ENCODE measurements at regions not wholly inside any gene's neighbourhood (a gene's known extent, or its start where the extent isn't known, plus 50 kb on each side); places are given as distances from the start of the nearest gene placed in this dataset.

DNA sequence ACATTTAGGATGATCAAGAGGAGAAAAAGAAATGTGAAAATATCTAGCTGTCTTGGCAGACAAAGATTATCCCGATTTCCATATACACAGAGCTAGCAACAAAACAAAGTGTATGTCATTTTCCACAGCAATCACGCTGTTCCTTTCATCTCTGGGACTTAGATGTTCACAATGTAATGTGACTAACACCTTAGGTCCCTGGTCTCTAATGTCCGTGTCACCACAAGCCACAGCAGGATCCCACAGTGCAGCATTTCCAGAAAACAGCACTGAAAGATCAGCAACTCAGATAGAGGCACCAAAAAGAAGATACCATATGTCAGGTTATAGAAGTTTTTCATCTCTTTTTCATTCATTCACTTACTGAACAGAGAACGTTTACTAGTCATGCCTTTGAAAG lies 118.0 kb upstream of the TNPO1 start (continued):
- TF ChIP-seq, protein P1, sequence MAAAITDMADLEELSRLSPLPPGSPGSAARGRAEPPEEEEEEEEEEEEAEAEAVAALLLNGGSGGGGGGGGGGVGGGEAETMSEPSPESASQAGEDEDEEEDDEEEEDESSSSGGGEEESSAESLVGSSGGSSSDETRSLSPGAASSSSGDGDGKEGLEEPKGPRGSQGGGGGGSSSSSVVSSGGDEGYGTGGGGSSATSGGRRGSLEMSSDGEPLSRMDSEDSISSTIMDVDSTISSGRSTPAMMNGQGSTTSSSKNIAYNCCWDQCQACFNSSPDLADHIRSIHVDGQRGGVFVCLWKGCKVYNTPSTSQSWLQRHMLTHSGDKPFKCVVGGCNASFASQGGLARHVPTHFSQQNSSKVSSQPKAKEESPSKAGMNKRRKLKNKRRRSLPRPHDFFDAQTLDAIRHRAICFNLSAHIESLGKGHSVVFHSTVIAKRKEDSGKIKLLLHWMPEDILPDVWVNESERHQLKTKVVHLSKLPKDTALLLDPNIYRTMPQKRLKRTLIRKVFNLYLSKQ (tag by site-specific recombination; IDR thresholded peaks at IDR 0.05; ENCODE audit: borderline replicate concordance): no peak
- TF ChIP-seq, protein P2, sequence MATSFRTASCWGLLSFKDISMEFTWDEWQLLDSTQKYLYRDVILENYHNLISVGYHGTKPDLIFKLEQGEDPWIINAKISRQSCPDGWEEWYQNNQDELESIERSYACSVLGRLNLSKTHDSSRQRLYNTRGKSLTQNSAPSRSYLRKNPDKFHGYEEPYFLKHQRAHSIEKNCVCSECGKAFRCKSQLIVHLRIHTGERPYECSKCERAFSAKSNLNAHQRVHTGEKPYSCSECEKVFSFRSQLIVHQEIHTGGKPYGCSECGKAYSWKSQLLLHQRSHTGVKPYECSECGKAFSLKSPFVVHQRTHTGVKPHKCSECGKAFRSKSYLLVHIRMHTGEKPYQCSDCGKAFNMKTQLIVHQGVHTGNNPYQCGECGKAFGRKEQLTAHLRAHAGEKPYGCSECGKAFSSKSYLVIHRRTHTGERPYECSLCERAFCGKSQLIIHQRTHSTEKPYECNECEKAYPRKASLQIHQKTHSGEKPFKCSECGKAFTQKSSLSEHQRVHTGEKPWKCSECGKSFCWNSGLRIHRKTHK (tag by site-specific recombination; IDR thresholded peaks at IDR 0.05): no peak
- no peak for TF ChIP-seq ZNF341 (tag by site-specific recombination; IDR thresholded peaks at IDR 0.05; ENCODE audit: low read depth)
- no peak for TF ChIP-seq ZNF132 (tag by site-specific recombination; IDR thresholded peaks at IDR 0.05; ENCODE audit: borderline replicate concordance)
- TF ChIP-seq ZNF426 (tag by site-specific recombination; IDR thresholded peaks at IDR 0.05): no peak
- no peak for TF ChIP-seq ZFP3 (tag by site-specific recombination; IDR thresholded peaks at IDR 0.05; ENCODE audit: low read depth)
- TF ChIP-seq, protein P3, sequence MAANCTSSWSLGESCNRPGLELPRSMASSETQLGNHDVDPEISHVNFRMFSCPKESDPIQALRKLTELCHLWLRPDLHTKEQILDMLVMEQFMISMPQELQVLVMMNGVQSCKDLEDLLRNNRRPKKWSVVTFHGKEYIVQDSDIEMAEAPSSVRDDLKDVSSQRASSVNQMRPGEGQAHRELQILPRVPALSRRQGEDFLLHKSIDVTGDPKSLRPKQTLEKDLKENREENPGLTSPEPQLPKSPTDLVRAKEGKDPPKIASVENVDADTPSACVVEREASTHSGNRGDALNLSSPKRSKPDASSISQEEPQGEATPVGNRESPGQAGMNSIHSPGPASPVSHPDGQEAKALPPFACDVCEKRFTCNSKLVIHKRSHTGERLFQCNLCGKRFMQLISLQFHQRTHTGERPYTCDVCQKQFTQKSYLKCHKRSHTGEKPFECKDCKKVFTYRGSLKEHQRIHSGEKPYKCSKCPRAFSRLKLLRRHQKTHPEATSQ (tag by site-specific recombination; IDR thresholded peaks at IDR 0.05): no peak
- no peak for TF ChIP-seq YY1 (tag by site-specific recombination; IDR thresholded peaks at IDR 0.05)
- no peak for TF ChIP-seq ZNF112 (tag by site-specific recombination; IDR thresholded peaks at IDR 0.05)
- TF ChIP-seq, protein P4, sequence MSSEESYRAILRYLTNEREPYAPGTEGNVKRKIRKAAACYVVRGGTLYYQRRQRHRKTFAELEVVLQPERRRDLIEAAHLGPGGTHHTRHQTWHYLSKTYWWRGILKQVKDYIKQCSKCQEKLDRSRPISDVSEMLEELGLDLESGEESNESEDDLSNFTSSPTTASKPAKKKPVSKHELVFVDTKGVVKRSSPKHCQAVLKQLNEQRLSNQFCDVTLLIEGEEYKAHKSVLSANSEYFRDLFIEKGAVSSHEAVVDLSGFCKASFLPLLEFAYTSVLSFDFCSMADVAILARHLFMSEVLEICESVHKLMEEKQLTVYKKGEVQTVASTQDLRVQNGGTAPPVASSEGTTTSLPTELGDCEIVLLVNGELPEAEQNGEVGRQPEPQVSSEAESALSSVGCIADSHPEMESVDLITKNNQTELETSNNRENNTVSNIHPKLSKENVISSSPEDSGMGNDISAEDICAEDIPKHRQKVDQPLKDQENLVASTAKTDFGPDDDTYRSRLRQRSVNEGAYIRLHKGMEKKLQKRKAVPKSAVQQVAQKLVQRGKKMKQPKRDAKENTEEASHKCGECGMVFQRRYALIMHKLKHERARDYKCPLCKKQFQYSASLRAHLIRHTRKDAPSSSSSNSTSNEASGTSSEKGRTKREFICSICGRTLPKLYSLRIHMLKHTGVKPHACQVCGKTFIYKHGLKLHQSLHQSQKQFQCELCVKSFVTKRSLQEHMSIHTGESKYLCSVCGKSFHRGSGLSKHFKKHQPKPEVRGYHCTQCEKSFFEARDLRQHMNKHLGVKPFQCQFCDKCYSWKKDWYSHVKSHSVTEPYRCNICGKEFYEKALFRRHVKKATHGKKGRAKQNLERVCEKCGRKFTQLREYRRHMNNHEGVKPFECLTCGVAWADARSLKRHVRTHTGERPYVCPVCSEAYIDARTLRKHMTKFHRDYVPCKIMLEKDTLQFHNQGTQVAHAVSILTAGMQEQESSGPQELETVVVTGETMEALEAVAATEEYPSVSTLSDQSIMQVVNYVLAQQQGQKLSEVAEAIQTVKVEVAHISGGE (tag by site-specific recombination; conservative IDR thresholded peaks at IDR 0.05; ENCODE audit: low read depth): no peak
- TF ChIP-seq ZNF707 (tag by site-specific recombination; IDR thresholded peaks at IDR 0.05): no peak

DNA sequence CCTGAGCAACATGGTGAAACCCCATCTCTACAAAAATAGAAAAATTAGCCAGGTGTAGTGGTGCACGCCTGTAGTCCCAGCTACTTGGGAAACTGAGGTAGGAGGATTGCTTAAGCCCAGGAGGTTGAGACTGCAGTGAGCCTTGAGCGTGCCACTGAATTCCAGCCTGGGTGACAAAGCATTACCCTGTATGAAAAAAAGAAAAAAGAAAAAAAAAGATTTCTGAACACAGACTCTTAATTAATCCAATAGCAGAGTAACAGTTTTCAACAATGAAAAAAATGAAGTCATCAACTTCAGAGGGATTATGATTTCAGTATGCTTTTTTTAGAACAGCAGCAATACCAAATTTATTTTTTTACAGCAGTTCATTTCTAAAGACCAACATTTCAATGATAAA lies 118.8 kb upstream of the TNPO1 start:
- H3K27ac ChIP-seq (ENCODE audit: extremely low read depth, low read depth, low read length): no peak overlapping the region
- H3K36me3 ChIP-seq (ENCODE audit: control insufficient read depth in 2 of 2, insufficient read depth in 1 of 2, low read length in 2 of 2): no peaks in the 10 kb centered on the region
- H3K4me3 ChIP-seq (ENCODE audit: low read depth, low read length): no peak overlapping the region
- TF ChIP-seq ZNF140 (tag by site-specific recombination; IDR thresholded peaks at IDR 0.05) (no peak), ZNF366 (tag by site-specific recombination; conservative IDR thresholded peaks at IDR 0.05) (no peak), ZNF37A (tag by site-specific recombination; IDR thresholded peaks at IDR 0.05) (no peak), ZNF202 (tag by site-specific recombination; IDR thresholded peaks at IDR 0.05; ENCODE audit: borderline replicate concordance) (no peak), ZBTB8A (tag by site-specific recombination; IDR thresholded peaks at IDR 0.05) (no peak), SETDB1 (IDR thresholded peaks at IDR 0.05; ENCODE audit: insufficient read length, low read length) (no peak), ZNF830 (tag by site-specific recombination; IDR thresholded peaks at IDR 0.05; ENCODE audit: low read depth) (no peak), ZNF510 (tag by site-specific recombination; IDR thresholded peaks at IDR 0.05; ENCODE audit: insufficient replicate concordance) (no peak), OVOL3 (tag by site-specific recombination; IDR thresholded peaks at IDR 0.05) (no peak)
- TF ChIP-seq, protein P5, sequence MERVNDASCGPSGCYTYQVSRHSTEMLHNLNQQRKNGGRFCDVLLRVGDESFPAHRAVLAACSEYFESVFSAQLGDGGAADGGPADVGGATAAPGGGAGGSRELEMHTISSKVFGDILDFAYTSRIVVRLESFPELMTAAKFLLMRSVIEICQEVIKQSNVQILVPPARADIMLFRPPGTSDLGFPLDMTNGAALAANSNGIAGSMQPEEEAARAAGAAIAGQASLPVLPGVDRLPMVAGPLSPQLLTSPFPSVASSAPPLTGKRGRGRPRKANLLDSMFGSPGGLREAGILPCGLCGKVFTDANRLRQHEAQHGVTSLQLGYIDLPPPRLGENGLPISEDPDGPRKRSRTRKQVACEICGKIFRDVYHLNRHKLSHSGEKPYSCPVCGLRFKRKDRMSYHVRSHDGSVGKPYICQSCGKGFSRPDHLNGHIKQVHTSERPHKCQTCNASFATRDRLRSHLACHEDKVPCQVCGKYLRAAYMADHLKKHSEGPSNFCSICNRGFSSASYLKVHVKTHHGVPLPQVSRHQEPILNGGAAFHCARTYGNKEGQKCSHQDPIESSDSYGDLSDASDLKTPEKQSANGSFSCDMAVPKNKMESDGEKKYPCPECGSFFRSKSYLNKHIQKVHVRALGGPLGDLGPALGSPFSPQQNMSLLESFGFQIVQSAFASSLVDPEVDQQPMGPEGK (tag by site-specific recombination; IDR thresholded peaks at IDR 0.05): no peak
- ChIA-PET POLR2A (no interaction called here), CTCF (no interaction called here)
- H3K9me3 ChIP-seq (ENCODE audit: control insufficient read depth, insufficient read depth, low read depth, low read length): no peaks in the 10 kb centered on the region
- no peaks in the 10 kb centered on the region for H3K4me1 ChIP-seq (ENCODE audit: control insufficient read depth, insufficient read depth, low read length)

Data from HEK293 (cell line).